CD4-positive, alpha-beta T cell treated with Interleukin-4 for 4 hours (primary cell): ENCODE measurements at regions not wholly inside any gene's neighbourhood (a gene's known extent, or its start where the extent isn't known, plus 50 kb on each side); places are given as distances from the start of the nearest gene placed in this dataset.
"Not testable (repeated sequence)": the region's sequence is repeated elsewhere in the genome, so short reads cannot be mapped to it uniquely, and the experiment has no call there.

Experiments
- DNase-seq: peaks from one replicate; pipeline ENCODE4 v3.0.0-alpha.2; 2020

DNA sequence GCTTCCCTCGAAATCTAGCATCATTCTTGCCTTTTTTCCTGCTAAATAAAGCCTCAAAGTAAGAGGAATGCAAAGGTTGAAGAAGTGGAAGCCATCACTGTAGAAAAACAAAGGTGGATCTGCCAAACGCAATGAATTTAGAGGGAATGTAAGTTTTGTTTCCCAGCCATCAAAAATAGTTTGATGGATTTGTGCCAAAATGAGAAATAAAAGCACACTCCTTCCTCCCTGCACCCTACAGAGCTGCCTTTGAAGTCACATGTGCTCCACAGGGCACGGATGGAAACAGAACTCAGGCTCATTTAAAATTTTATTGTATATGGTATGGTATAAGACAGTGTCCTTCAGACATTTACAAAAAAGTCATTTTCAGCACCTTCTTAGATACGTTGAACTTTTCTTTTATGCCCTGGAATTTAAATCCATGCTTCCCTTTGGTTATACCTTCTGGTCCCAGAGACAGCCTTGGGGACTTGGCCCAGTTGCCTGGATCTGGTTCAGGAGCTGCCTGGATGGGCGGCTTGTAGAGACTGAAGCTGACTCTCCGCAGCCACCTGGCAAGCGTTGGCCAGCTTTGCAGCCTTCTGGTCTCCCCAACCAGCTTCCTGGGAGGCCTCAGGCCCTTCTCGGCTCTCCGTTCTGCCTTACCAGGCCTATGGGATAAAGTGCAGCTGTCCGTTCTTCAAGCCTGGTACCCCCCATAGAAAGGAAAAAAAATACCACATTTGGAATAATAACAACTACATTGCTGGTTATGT, 228.5 kb upstream of the NEBL start:
- no peak for DNase-seq

DNA sequence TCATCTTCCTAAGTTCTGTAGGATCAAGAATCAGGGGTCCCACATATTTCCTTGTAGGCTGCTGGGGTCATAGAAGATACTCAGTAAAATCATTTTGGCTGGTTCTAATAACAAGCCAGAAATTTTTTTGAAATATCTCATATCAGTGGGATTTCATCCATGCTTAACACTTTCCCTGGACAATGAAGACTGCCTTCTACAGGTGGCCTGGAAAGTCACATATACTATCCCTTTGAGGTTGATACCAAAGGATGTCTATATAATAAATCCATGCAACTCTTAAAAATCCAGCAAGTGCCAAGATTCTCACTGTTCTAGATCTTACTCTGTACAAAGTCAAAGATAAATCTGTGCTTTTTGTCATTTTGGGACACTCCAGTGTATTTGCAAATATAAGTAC, 225.8 kb upstream of the NEBL start:
- no peak for DNase-seq

DNA sequence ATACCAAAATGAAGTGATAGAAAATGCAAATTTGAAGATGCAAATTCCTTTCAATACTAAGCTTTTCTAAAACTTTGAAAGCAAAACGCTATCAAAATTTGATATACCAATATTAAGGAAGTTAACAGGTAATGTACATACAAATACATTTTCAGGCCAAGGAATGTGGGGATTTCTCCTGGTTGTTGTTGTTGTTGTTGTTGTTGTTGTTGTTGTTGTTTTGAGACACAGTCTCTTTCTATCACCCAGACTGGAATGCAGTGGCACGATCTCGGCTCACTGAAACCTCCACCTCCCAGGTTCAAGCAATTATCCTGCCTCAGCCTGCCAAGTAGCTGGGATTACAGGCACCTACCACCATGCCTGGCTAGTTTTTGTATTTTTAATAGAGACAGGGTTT, 224.7 kb upstream of the NEBL start:
- not testable (repeated sequence) for DNase-seq

GRCh38 chr10:21114683-21115082, 217.6 kb upstream of the NEBL start:
- no peak for DNase-seq

DNA sequence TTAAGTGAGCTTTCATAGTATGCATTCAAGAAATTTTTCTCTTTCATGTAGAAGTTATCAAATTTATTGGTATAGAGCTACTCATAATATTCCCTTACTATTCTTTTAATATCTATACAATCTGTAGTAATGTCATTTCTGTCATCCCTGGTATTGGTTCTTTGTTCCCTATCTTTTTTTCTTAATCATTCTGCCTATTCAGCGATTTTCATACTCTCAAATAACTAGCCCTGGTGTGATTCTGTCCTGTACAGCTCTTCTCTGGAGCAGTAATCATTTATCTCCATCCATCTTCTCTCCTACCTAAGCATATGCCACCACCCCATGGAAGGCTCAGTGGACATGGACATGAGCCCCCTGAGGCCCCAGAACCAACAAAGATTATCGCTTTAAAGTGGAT, 213.2 kb upstream of the NEBL start:
- DNase-seq: no peak

GRCh38 chr10:21106931-21107330, 209.8 kb upstream of the NEBL start:
- DNase-seq: not testable (repeated sequence)

GRCh38 chr10:21105331-21105730, 208.2 kb upstream of the NEBL start:
- DNase-seq: not testable (repeated sequence)

GRCh38 chr10:21100871-21101514, 203.9 kb upstream of the NEBL start:
- DNase-seq: no peak

GRCh38 chr10:21100190-21100589, 203.1 kb upstream of the NEBL start:
- DNase-seq: no peak

GRCh38 chr10:21099291-21100062, 202.4 kb upstream of the NEBL start:
- DNase-seq: no peak

DNA sequence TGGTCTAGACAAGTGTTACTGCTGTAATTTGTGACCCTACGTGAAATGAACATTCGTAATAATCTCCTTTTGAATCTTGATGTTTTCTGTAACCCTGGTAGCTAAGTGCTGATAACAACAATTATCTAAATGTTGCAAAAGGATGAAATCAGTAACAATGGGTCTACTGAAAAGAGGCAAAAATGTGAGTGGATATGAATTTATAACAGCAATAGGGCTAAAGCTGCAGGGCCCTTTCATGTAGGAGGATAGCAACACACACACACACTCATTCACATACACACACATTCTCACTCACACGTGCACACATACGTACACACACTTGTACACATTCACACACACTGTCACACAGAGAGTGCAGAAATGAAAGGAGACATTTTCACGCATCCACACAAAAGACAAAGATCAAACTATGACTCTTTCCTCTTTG, 200.8 kb upstream of the NEBL start:
- DNase-seq: no peak

- DNase-seq: no peak
Observed at GRCh38 chr10:21095494-21096055, 198.5 kb upstream of the NEBL start.

DNA sequence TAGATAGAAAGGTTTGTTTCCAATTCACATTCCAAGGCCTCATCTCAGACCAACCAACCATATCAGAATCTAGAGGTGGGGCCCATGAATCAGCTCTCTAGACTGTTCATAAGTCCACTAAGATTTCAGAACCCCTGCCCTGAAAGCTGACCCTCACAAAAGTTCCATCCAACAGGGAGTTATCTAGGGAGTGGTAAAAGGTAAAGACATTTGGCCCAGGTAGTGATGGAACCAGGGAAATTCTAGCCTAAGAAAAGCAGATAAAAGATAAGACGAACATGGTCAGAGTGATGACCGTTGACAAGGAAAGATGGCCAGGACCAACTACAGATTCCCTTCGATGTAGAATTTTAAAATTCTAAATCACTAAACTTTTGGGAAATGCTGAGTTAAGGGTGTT, 198.0 kb upstream of the NEBL start:
- no peak for DNase-seq

DNA sequence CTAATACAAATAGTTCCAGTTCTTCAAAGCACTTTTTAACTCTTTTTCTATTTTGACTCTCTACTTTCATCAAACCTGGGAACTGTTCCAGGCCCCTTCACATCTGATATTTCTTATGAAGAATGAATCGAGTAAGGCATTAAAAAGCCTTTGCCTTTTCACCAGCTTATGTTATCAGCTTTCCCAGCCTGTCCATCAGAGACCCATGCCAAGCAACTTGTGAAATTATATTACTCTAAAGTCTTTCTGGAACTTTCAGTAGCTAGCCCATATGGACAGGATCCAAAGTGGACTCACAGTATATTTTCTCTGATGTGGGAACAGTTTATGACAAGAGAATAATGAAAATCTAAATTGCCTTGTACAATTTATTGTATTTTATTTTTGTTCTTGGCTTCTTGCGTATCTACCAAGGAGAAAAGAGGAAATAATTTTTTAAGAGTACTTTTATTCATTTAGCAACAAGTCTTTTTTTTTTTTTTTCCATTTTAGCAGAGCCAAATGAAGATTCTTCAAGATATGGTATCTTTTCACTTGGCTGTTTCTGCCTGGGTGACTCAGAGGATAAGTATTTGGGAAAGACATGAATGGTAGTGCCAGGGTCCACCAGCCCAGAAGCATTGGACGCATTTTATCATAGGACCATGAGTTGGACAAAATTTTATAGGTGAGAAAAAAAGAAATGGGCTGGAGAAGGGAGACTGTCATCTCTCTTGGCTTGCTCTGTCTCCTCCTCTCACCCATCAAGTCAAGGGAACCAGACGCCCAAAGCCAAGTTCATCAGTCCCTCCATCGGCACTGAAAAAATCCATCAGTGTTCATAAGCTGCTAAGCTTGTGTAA, 195.8 kb upstream of the NEBL start:
- no peak for DNase-seq

GRCh38 chr10:21090609-21091082, 193.5 kb upstream of the NEBL start:
- DNase-seq: no peak

DNA sequence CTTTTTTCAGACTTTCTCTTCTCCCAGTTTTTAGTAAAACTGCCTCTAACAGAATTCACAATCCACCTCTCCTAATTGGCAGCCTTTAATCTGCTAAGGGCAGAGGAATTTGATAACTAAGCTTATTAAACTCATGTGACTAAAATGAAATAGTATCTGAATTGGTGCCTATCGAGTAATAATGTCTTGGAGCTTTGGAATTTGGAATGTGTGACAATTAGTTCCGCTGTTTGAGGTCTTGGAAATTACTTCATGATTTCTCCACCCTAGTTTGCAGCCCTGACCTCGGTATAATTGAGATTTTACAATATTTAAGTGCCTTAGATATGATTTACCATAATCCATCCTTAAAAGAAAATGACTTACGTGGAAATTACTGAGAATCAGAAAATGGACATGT, 190.4 kb upstream of the NEBL start:
- DNase-seq: no peak

DNA sequence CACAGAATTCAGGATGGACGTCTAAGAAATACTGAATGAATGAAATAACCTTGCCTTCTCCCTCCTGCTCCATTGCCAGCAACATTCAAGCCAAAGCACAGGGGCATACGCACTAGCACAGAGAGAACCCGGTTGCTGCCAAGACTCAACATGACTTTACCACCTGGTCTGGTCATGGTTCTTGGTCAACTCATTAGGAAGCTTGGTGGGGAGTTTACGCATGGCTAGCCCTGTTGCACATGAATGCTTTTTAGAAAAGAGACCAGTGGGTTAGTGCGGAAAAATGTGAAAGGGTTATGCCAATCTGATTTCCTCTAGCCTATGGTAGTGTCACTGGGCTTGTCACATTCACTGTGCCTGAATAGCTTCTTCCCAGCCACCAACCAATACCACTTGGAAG, 187.6 kb upstream of the NEBL start:
- no peak for DNase-seq

DNA sequence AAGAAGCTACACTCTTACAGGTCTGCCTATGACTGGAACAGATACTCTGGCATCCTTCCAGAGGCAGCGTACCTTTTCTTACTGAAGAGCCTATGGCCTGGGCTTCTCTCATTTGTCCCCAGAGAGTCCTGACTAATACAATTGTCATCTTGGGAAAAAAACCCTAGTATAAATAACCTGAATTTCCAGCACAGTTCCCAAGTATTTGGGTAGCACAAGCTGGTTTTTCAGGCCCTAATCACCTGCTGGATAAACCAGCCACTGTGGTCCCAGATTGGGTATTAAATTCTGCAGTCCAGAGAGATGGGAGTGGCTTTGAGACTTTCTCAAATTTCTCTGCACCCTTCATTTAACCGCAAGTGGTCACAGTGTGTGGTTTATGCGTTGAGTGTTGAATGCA, 186.8 kb upstream of the NEBL start:
- no peak for DNase-seq

GRCh38 chr10:21082206-21082605, 185.1 kb upstream of the NEBL start:
- no peak for DNase-seq

- DNase-seq: no peak
Observed at GRCh38 chr10:21080261-21080660, 183.2 kb upstream of the NEBL start.

DNA sequence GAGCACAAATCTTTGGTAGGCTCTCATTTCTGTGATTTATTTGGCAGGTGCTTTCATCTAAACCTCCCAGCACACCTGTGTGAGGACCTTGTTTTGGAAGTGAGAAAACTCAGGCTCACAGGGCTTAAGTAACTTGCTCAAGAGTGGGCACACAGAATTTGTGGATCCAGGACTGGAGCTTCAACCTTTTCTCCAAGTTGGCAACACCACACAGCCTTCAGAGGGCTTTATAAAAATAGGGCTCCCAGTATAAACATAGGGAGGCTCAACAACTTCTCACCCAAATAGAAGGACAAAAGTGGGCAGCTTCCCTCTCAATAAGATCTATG, 182.2 kb upstream of the NEBL start:
- no peak for DNase-seq
